ENCODE measurements at regions not wholly inside any gene's neighbourhood (a gene's known extent, or its start where the extent isn't known, plus 50 kb on each side); places are given as distances from the start of the nearest gene placed in this dataset.

DNA sequence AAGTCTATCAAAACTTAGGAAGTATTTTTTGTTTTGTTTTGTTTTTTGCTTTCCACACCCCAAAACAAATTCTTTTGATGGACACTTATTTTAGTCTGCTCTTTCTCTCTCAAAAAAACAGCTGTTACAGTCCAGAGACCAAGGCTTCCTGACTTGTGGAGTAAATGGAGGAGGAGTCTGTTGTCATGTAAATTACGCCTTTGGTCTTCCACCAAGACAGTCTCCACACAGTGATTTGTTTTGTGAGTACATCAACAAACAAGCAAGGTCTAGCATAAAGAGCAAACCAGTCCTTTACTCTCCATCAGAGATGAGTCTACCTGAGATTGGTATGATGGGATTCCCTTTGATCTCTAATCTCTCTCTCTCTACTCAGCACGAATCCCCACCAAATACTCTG is 588.0 kb upstream of the ARID1B start:
- Histone ChIP-seq H2BK120ac (ENCODE audit: low read depth, low read length) (no peak overlapping the region), H3K9ac (ENCODE audit: low read depth, low read length) (no peak overlapping the region), H4K5ac (ENCODE audit: low read depth, low read length) (no peak overlapping the region), H3K4me1 (ENCODE audit: control insufficient read depth, insufficient read depth, low read length) (no peaks in the 10 kb centered on the region), H2AK9ac (replicated peaks; ENCODE audit: low read depth, low read length, poor library complexity) (no peak overlapping the region), H2BK20ac (ENCODE audit: low read depth, low read length) (no peak overlapping the region), H2BK15ac (ENCODE audit: low read depth, low read length) (no peak overlapping the region), H4K91ac (ENCODE audit: insufficient read depth, low read depth, low read length) (no peak overlapping the region), H2AFZ (replicated peaks; ENCODE audit: low read length, poor library complexity) (no peak overlapping the region), H3K9me1 (ENCODE audit: insufficient read depth, low read length) (no peaks in the 10 kb centered on the region), H3K36me3 (ENCODE audit: control insufficient read depth, insufficient read depth, low read length) (no peaks in the 10 kb centered on the region), H3K79me1 (ENCODE audit: low read depth in 1 of 2, low read length in 2 of 2) (no peaks in the 10 kb centered on the region), H3K18ac (ENCODE audit: low read depth, low read length) (no peak overlapping the region), H2AK5ac (ENCODE audit: low read depth, low read length) (no peak overlapping the region), H4K8ac (ENCODE audit: low read depth in 2 of 2, low read length in 2 of 2) (no peak overlapping the region), H3K4me2 (ENCODE audit: low read depth, low read length) (no peak overlapping the region), H2BK5ac (ENCODE audit: low read depth, low read length, poor library complexity, severe bottlenecking) (no peak overlapping the region), H3K27ac (ENCODE audit: insufficient read depth, low read length) (no peak overlapping the region), H3K56ac (ENCODE audit: extremely low read depth, insufficient read depth, low read length) (no peak overlapping the region), H3K4ac (ENCODE audit: low read depth, low read length) (no peak overlapping the region), H3K27me3 (ENCODE audit: control insufficient read depth, insufficient read depth, low read length) (peaks cover 5% of the 10 kb centered on the region; the same call in 1 of the 2 replicates), H3K4me3 (ENCODE audit: insufficient read depth, low read depth, low read length) (no peak overlapping the region), H3K23ac (ENCODE audit: low read depth, low read length) (no peak overlapping the region), H3K14ac (replicated peaks; ENCODE audit: low read depth, low read length) (no peak overlapping the region), H4K20me1 (ENCODE audit: insufficient read depth, low read length) (no peaks in the 10 kb centered on the region), H3K9me3 (ENCODE audit: control insufficient read depth, insufficient read depth, low read length) (no peaks in the 10 kb centered on the region)
- ATAC-seq (ENCODE audit: low read depth): no peak
- intact Hi-C loops (cut with micrococcal nuclease) (no loop called here), in situ Hi-C loops (cut with MboI; ENCODE audit: low sequenced_read_pairs) (no loop called here), dilution Hi-C loops (cut with HindIII; ENCODE audit: low sequenced_read_pairs, unreplicated experiment) (no loop called here)
- BruUV-seq (replicated peaks): no TSS peak
- WGBS, 2 experiments (ENCODE audit: extremely low coverage in 2 of 2, insufficient read length in 1 of 2): no CpG with 5 or more reads among the region's 2 CpGs
- no peak for DNase-seq
- ChIA-PET POLR2A (ENCODE audit: unreplicated experiment) (no interaction called here), CTCF (interaction anchor here (0.6 kb wide), 1 partner anchor 106 kb away, joined by 5 read pairs; no protein-coding TSS in a partner anchor)
- TF ChIP-seq, protein P1, sequence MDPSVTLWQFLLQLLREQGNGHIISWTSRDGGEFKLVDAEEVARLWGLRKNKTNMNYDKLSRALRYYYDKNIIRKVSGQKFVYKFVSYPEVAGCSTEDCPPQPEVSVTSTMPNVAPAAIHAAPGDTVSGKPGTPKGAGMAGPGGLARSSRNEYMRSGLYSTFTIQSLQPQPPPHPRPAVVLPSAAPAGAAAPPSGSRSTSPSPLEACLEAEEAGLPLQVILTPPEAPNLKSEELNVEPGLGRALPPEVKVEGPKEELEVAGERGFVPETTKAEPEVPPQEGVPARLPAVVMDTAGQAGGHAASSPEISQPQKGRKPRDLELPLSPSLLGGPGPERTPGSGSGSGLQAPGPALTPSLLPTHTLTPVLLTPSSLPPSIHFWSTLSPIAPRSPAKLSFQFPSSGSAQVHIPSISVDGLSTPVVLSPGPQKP (IDR thresholded peaks at IDR 0.05; ENCODE audit: borderline replicate concordance, low read depth, low read length): no peak
- TF ChIP-seq FOS (IDR thresholded peaks at IDR 0.05; ENCODE audit: low read depth, low read length) (no peak), RCOR1 (IDR thresholded peaks at IDR 0.05; ENCODE audit: insufficient replicate concordance, low read length) (no peak), CEBPB (IDR thresholded peaks at IDR 0.05; ENCODE audit: low read depth, low read length) (no peak), MXI1 (IDR thresholded peaks at IDR 0.05; ENCODE audit: borderline replicate concordance, low read depth, low read length) (no peak)
- TF ChIP-seq, protein P2, sequence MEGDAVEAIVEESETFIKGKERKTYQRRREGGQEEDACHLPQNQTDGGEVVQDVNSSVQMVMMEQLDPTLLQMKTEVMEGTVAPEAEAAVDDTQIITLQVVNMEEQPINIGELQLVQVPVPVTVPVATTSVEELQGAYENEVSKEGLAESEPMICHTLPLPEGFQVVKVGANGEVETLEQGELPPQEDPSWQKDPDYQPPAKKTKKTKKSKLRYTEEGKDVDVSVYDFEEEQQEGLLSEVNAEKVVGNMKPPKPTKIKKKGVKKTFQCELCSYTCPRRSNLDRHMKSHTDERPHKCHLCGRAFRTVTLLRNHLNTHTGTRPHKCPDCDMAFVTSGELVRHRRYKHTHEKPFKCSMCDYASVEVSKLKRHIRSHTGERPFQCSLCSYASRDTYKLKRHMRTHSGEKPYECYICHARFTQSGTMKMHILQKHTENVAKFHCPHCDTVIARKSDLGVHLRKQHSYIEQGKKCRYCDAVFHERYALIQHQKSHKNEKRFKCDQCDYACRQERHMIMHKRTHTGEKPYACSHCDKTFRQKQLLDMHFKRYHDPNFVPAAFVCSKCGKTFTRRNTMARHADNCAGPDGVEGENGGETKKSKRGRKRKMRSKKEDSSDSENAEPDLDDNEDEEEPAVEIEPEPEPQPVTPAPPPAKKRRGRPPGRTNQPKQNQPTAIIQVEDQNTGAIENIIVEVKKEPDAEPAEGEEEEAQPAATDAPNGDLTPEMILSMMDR (conservative IDR thresholded peaks at IDR 0.05; ENCODE audit: low read depth, low read length): no peak
